Adrenal gland (tissue), 5 donors: ENCODE measurements at regions not wholly inside any gene's neighbourhood (a gene's known extent, or its start where the extent isn't known, plus 50 kb on each side); places are given as distances from the start of the nearest gene placed in this dataset.

Experiments
- CTCF ChIP-seq, 6 experiments: fragments of 450-650 bp in 4 of 6; fragments of 200-600 bp in 2 of 6; sonication (generic) in 1 of 6; IDR thresholded peaks; 1 replicate in 5 of 6; 2 replicates in 1 of 6; pipeline versions ENCODE4 v1.5.1 to v1.8.0; 2016 to 2021; ENCODE audit warnings: antibody characterized with exemption in 6 of 6, mild to moderate bottlenecking in 2 of 6, moderate library complexity in 1 of 6
- POLR2A ChIP-seq, 2 donors: fragments of 450-650 bp; IDR thresholded peaks; one replicate each; pipeline ENCODE4 v1.6.1; 2017; ENCODE audit warnings: antibody characterized with exemption in 2 of 2, mild to moderate bottlenecking in 2 of 2, moderate library complexity in 1 of 2
- donor health status: DM: no; HTN: no; CAD: no.

GRCh38 chr5:155943516-155944407, 383.2 kb upstream of the SGCD start:
- TF ChIP-seq CTCF (IDR thresholded peaks at IDR 0.05) (peak; percentile 59 to 72 (median 66)), POLR2A (IDR thresholded peaks at IDR 0.05) (no peak)
